ENCODE measurements at regions not wholly inside any gene's neighbourhood (a gene's known extent, or its start where the extent isn't known, plus 50 kb on each side); places are given as distances from the start of the nearest gene placed in this dataset.

DNA sequence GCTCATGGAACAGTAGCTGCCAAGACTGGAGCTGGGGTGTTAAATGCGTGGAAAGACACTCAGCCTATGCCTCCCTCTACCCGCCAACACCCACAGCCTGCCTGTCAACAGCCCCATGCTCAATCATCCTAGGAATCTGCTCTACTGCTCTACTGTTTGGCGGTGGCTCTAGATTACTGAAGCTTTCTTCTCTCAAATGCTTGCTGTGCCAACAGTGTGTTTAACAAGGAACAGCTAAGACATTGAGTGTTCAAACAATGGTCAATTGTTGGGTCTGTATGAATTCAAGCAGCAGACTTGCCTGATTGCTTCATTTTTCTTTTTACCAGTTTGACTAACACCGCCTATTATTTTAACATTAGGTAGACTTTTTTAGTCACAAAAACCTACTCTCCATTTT, 258.6 kb downstream of the SOD2 start:
- TF ChIP-seq, protein P1, sequence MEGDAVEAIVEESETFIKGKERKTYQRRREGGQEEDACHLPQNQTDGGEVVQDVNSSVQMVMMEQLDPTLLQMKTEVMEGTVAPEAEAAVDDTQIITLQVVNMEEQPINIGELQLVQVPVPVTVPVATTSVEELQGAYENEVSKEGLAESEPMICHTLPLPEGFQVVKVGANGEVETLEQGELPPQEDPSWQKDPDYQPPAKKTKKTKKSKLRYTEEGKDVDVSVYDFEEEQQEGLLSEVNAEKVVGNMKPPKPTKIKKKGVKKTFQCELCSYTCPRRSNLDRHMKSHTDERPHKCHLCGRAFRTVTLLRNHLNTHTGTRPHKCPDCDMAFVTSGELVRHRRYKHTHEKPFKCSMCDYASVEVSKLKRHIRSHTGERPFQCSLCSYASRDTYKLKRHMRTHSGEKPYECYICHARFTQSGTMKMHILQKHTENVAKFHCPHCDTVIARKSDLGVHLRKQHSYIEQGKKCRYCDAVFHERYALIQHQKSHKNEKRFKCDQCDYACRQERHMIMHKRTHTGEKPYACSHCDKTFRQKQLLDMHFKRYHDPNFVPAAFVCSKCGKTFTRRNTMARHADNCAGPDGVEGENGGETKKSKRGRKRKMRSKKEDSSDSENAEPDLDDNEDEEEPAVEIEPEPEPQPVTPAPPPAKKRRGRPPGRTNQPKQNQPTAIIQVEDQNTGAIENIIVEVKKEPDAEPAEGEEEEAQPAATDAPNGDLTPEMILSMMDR (IDR thresholded peaks at IDR 0.05): no peak
- no peak for TF ChIP-seq POLR2A (IDR thresholded peaks at IDR 0.05)

All from tibial nerve (tissue), 3 donors.